ENCODE measurements at regions not wholly inside any gene's neighbourhood (a gene's known extent, or its start where the extent isn't known, plus 50 kb on each side); places are given as distances from the start of the nearest gene placed in this dataset.

DNA sequence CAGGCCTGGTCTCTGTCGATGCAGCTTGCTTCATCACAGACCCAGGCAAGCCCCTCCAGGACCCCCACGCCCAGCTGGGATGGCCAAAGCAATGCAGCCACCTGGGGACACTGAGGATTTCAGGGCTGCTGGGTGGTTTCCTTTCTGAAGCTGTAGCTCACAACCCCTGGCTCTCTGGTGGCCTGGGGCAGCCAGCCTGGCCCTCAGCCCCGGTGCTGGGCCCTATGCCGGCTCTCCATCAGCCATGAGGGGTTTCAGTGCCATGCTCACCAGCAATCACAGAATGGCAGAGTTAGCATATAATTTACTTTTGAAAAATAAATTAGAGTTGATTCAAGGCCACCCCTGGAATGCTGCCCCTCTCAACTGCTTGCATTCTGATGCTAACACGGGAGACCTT lies 150.2 kb upstream of the UNC5B start:
- no peaks in the 10 kb centered on the region for H3K4me1 ChIP-seq (ENCODE audit: insufficient read depth, poor library complexity, severe bottlenecking)
- H3K4me3 ChIP-seq (ENCODE audit: severe bottlenecking), result no peak overlapping the region
- DNase-seq (ENCODE audit: low spot score), result no peak
- no peaks in the 10 kb centered on the region for H3K9me3 ChIP-seq (ENCODE audit: severe bottlenecking)
- no peaks in the 10 kb centered on the region for H3K36me3 ChIP-seq (ENCODE audit: low read depth)
- H3K27me3 ChIP-seq (ENCODE audit: insufficient read depth, poor library complexity, severe bottlenecking), result no peaks in the 10 kb centered on the region
- no peak for ATAC-seq (ENCODE audit: low read depth)
- TF ChIP-seq, protein P1, sequence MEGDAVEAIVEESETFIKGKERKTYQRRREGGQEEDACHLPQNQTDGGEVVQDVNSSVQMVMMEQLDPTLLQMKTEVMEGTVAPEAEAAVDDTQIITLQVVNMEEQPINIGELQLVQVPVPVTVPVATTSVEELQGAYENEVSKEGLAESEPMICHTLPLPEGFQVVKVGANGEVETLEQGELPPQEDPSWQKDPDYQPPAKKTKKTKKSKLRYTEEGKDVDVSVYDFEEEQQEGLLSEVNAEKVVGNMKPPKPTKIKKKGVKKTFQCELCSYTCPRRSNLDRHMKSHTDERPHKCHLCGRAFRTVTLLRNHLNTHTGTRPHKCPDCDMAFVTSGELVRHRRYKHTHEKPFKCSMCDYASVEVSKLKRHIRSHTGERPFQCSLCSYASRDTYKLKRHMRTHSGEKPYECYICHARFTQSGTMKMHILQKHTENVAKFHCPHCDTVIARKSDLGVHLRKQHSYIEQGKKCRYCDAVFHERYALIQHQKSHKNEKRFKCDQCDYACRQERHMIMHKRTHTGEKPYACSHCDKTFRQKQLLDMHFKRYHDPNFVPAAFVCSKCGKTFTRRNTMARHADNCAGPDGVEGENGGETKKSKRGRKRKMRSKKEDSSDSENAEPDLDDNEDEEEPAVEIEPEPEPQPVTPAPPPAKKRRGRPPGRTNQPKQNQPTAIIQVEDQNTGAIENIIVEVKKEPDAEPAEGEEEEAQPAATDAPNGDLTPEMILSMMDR (IDR thresholded peaks at IDR 0.05; ENCODE audit: poor library complexity, severe bottlenecking), result no peak
- no peak overlapping the region for H3K27ac ChIP-seq (ENCODE audit: poor library complexity, severe bottlenecking)

DNA sequence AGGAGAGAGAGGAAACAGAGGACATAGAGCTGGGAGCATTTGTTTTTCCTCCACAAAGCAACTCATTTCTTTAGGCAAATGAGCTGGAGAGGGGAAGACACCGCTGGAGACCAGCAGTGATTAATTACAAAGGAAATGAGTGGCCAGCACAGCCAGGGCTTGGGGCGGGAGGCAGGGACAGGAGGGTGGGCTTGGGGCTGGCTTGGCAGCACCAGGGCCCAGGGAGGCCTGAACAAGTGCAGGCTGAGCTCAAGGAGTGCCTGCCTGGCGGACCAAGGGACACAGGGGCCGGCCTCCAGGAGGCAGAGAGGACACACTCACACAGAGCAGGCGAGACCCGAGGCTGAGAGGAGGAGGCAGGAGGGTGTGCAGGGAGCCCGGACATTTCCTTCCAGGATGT lies 149.0 kb upstream of the UNC5B start:
- no peak for DNase-seq (ENCODE audit: low spot score)
- Histone ChIP-seq H3K4me1 (ENCODE audit: insufficient read depth, poor library complexity, severe bottlenecking) (no peaks in the 10 kb centered on the region), H3K4me3 (ENCODE audit: severe bottlenecking) (no peak overlapping the region), H3K27ac (ENCODE audit: poor library complexity, severe bottlenecking) (no peak overlapping the region), H3K36me3 (ENCODE audit: low read depth) (no peaks in the 10 kb centered on the region), H3K9me3 (ENCODE audit: severe bottlenecking) (no peaks in the 10 kb centered on the region), H3K27me3 (ENCODE audit: insufficient read depth, poor library complexity, severe bottlenecking) (no peaks in the 10 kb centered on the region)
- ATAC-seq (ENCODE audit: low read depth), result no peak
- TF ChIP-seq, protein P1 (IDR thresholded peaks at IDR 0.05; ENCODE audit: poor library complexity, severe bottlenecking), result no peak

DNA sequence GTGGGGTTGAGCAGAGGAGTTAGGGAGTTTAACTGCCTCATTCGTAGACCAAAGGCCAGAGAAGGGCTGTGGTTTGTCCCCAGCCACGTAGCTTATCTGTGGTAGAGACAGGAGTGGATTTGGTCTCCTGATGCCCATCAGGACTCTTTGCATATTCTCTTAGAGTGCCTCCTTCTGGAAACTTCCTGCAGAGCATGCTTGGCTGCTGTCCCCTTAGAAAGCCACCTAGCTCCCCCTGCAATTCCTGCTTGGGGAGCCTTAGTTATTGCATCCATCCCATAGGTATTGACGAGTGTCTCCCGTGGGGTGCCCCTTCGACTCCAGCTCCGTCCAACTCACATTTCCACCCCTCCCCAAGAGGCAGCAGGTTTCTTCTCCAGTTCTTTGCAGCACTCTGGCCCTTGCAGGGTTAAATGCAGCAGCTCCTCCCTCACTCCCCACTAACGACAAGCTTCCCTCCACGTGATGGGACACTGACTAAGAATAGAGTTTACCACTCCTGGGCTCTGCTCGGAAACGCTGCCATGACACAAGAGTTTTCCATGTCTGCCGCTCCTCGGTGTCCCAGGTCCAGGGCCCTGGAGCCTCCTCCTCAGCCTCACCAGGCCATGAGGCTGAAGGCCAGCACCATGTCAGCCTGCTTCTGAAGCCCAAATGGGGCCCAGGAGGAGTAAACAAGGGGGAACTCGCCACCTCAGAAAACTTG lies 147.8 kb upstream of the UNC5B start:
- H3K4me1 ChIP-seq (ENCODE audit: insufficient read depth, poor library complexity, severe bottlenecking), result peaks cover 4% of the 10 kb centered on the region
- no peak overlapping the region for H3K27ac ChIP-seq (ENCODE audit: poor library complexity, severe bottlenecking)
- H3K36me3 ChIP-seq (ENCODE audit: low read depth), result no peaks in the 10 kb centered on the region
- DNase-seq (ENCODE audit: low spot score), result no peak
- H3K27me3 ChIP-seq (ENCODE audit: insufficient read depth, poor library complexity, severe bottlenecking), result no peaks in the 10 kb centered on the region
- H3K9me3 ChIP-seq (ENCODE audit: severe bottlenecking), result no peaks in the 10 kb centered on the region
- H3K4me3 ChIP-seq (ENCODE audit: severe bottlenecking), result no peak overlapping the region
- TF ChIP-seq, protein P1 (IDR thresholded peaks at IDR 0.05; ENCODE audit: poor library complexity, severe bottlenecking), result no peak
- no peak for ATAC-seq (ENCODE audit: low read depth)

DNA sequence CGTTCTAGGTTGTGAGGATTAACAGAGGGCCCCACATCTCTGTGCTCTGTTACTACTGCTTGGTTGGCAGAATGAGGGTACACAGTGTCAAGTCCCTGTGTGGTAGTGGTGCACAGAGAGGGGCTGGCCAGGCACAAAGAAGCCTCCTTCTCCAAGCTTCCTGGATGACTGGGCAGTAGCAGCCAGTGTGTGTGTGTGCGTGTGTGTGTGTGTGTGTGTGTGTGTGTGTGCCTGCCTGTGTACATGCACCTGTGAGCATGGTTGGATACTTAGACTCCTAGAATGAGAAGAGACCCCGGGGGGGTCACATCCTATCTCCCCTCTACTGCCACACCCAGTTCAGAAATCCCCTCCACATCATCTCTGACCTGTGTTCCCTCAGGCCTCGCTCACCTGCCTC lies 146.7 kb upstream of the UNC5B start:
- ATAC-seq (ENCODE audit: low read depth) (no peak), DNase-seq (ENCODE audit: low spot score) (no peak)
- Histone ChIP-seq H3K4me1 (ENCODE audit: insufficient read depth, poor library complexity, severe bottlenecking) (peaks cover 4% of the 10 kb centered on the region), H3K27ac (ENCODE audit: poor library complexity, severe bottlenecking) (no peak overlapping the region), H3K27me3 (ENCODE audit: insufficient read depth, poor library complexity, severe bottlenecking) (no peaks in the 10 kb centered on the region), H3K9me3 (ENCODE audit: severe bottlenecking) (no peaks in the 10 kb centered on the region), H3K36me3 (ENCODE audit: low read depth) (no peaks in the 10 kb centered on the region), H3K4me3 (ENCODE audit: severe bottlenecking) (no peak overlapping the region)
- TF ChIP-seq, protein P1 (IDR thresholded peaks at IDR 0.05; ENCODE audit: poor library complexity, severe bottlenecking), result no peak

DNA sequence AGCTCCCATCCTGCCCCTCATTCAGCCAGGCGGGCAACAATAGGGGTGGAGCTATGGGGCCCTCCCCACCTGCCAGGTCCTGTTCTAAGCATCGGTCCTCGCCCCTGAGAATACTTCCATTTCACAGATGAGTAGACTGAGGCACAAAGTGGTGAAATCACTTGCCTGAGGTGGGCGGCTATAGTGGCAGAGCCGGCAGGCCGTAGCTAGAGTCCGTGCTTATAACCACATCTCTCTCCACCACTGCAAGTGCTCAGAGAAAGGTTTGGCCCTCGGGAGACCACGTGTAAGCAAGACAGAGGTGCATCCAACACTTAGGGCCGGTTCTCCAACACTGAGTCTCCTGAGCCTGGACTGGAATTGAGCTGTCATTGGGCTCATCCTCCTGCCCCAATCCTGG lies 145.8 kb upstream of the UNC5B start:
- TF ChIP-seq, protein P1 (IDR thresholded peaks at IDR 0.05; ENCODE audit: poor library complexity, severe bottlenecking), result no peak

More for the DNA sequence above, 145.8 kb upstream of the UNC5B start:
- no peak overlapping the region for H3K4me3 ChIP-seq (ENCODE audit: severe bottlenecking)
- ATAC-seq (ENCODE audit: low read depth), result no peak
- H3K36me3 ChIP-seq (ENCODE audit: low read depth), result no peaks in the 10 kb centered on the region
- no peaks in the 10 kb centered on the region for H3K27me3 ChIP-seq (ENCODE audit: insufficient read depth, poor library complexity, severe bottlenecking)
- peaks cover 4% of the 10 kb centered on the region for H3K4me1 ChIP-seq (ENCODE audit: insufficient read depth, poor library complexity, severe bottlenecking)
- DNase-seq (ENCODE audit: low spot score), result no peak
- H3K27ac ChIP-seq (ENCODE audit: poor library complexity, severe bottlenecking), result no peak overlapping the region
- no peaks in the 10 kb centered on the region for H3K9me3 ChIP-seq (ENCODE audit: severe bottlenecking)

All from RWPE2 (cell line).